H7 (cell line): ENCODE measurements at regions not wholly inside any gene's neighbourhood (a gene's known extent, or its start where the extent isn't known, plus 50 kb on each side); places are given as distances from the start of the nearest gene placed in this dataset.

ENCODE experiments used
- DNase-seq: peaks from one replicate; pipeline ENCODE4 v3.0.0; 2012
- H3K27me3 ChIP-seq: 2 replicates; pipeline ENCODE4 v1.6.0; 2011; ENCODE audit warnings: mild to moderate bottlenecking, low read length; ENCODE audit not compliant: control insufficient read depth, insufficient read depth
- H3K36me3 ChIP-seq: replicated peaks from 2 replicates; pipeline ENCODE4 v1.5.1; 2011; ENCODE audit warnings: low read length; ENCODE audit not compliant: control insufficient read depth, insufficient read depth
- H3K4me3 ChIP-seq: 2 replicates; pipeline ENCODE4 v1.5.1; 2011; ENCODE audit warnings: low read depth, mild to moderate bottlenecking, control low read depth, low read length, moderate library complexity; ENCODE audit not compliant: insufficient read depth

- no peak for DNase-seq
- Histone ChIP-seq H3K4me3 (no peak overlapping the region), H3K36me3 (no peaks in the 10 kb centered on the region), H3K27me3 (no peaks in the 10 kb centered on the region)
Measured at GRCh38 chr18:23387265-23387664, 65.8 kb upstream of the RIOK3 start.

- DNase-seq: no peak
Measured at GRCh38 chr18:23388357-23388756, 64.7 kb upstream of the RIOK3 start.

GRCh38 chr18:23391156-23391555 lies 61.9 kb upstream of the RIOK3 start:
- no peak overlapping the region for H3K4me3 ChIP-seq
- DNase-seq: no peak
- no peaks in the 10 kb centered on the region for H3K36me3 ChIP-seq
- no peaks in the 10 kb centered on the region for H3K27me3 ChIP-seq

More at GRCh38 chr18:23388357-23388756, 64.7 kb upstream of the RIOK3 start:
- Histone ChIP-seq H3K36me3 (no peaks in the 10 kb centered on the region), H3K27me3 (no peaks in the 10 kb centered on the region), H3K4me3 (no peak overlapping the region)

GRCh38 chr18:23397907-23398306 lies 55.2 kb upstream of the RIOK3 start:
- Histone ChIP-seq H3K27me3 (no peaks in the 10 kb centered on the region), H3K36me3 (no peaks in the 10 kb centered on the region), H3K4me3 (no peak overlapping the region)
- DNase-seq: no peak

GRCh38 chr18:23398401-23398800 lies 54.7 kb upstream of the RIOK3 start:
- DNase-seq: no peak
- no peak overlapping the region for H3K4me3 ChIP-seq
- H3K27me3 ChIP-seq: no peaks in the 10 kb centered on the region
- H3K36me3 ChIP-seq: no peaks in the 10 kb centered on the region

- no peak for DNase-seq
- Histone ChIP-seq H3K36me3 (no peaks in the 10 kb centered on the region), H3K4me3 (no peak overlapping the region), H3K27me3 (no peaks in the 10 kb centered on the region)
Measured at GRCh38 chr18:23399067-23399466, 54.0 kb upstream of the RIOK3 start.

- no peaks in the 10 kb centered on the region for H3K27me3 ChIP-seq
- H3K36me3 ChIP-seq: no peaks in the 10 kb centered on the region
- no peak for DNase-seq
- H3K4me3 ChIP-seq: no peak overlapping the region
Measured at GRCh38 chr18:23400918-23401317, 52.2 kb upstream of the RIOK3 start.

GRCh38 chr18:23401400-23402347 lies 51.4 kb upstream of the RIOK3 start:
- no peak overlapping the region for H3K4me3 ChIP-seq
- H3K36me3 ChIP-seq: no peaks in the 10 kb centered on the region
- peak; percentile 57 for DNase-seq
- no peaks in the 10 kb centered on the region for H3K27me3 ChIP-seq
